K562 (cell line): ENCODE measurements at regions not wholly inside any gene's neighbourhood (a gene's known extent, or its start where the extent isn't known, plus 50 kb on each side); places are given as distances from the start of the nearest gene placed in this dataset.

Source experiments
- ATF1 ChIP-seq, 2 experiments: fragments of 450-650 bp in 1 of 2; IDR thresholded peaks; 2 replicates each; pipeline ENCODE4 v1.6.1; 2016; ENCODE audit warnings: missing compliant biosample characterization in 1 of 2, missing genetic modification characterization in 1 of 2
- C11orf30 ChIP-seq: fragments of 450-650 bp; IDR thresholded peaks from 2 replicates; pipeline ENCODE4 v1.6.1; 2016; ENCODE audit warnings: low read depth, mild to moderate bottlenecking
- CHCHD3 ChIP-seq: fragments of 250-450 bp; sonication (Bioruptor Pico); IDR thresholded peaks from 2 replicates; pipeline ENCODE4 v2.1.2; 2022; ENCODE audit warnings: mild to moderate bottlenecking
- CHD2 ChIP-seq: IDR thresholded peaks from 2 replicates; pipeline ENCODE4 v1.6.1; 2011; ENCODE audit warnings: low read depth, low read length
- EP400 ChIP-seq: fragments of 450-650 bp; IDR thresholded peaks from 2 replicates; pipeline ENCODE4 v1.6.1; 2017; ENCODE audit warnings: antibody characterized with exemption, mild to moderate bottlenecking, moderate library complexity
- EWSR1 ChIP-seq: fragments of 450-650 bp; IDR thresholded peaks from 2 replicates; pipeline ENCODE4 v1.6.1; 2018; ENCODE audit warnings: borderline replicate concordance, mild to moderate bottlenecking, low read depth, moderate library complexity; ENCODE audit not compliant: partially characterized antibody
- FOXA3 ChIP-seq, 2 experiments: fragments of 450-650 bp in 1 of 2; sonication (generic) in 1 of 2; formaldehyde crosslinking; IDR thresholded peaks in 1 of 2; conservative IDR thresholded peaks in 1 of 2; 2 replicates each; pipeline versions ENCODE4 v1.4.0 to v1.8.0; 2020 to 2022; ENCODE audit warnings: mild to moderate bottlenecking in 2 of 2, missing genetic modification reagents in 1 of 2
- FOXK2 ChIP-seq, 2 experiments: fragments of 450-650 bp; IDR thresholded peaks in 1 of 2; conservative IDR thresholded peaks in 1 of 2; 2 replicates each; pipeline ENCODE4 v1.6.1; 2016; ENCODE audit warnings: low read depth in 2 of 2, mild to moderate bottlenecking in 1 of 2
- GATAD2B ChIP-seq: fragments of 450-650 bp; IDR thresholded peaks from 2 replicates; pipeline ENCODE4 v1.6.1; 2017; ENCODE audit warnings: mild to moderate bottlenecking, borderline replicate concordance
- HDAC1 ChIP-seq, 2 experiments: fragments of 450-650 bp; IDR thresholded peaks; 2 replicates each; pipeline ENCODE4 v1.6.1; 2016 to 2017; ENCODE audit warnings: inconsistent platforms in 1 of 2, mild to moderate bottlenecking in 1 of 2, moderate library complexity in 1 of 2
- HNRNPL ChIP-seq: fragments of 200-400 bp; formaldehyde crosslinking; IDR thresholded peaks from 2 replicates; pipeline ENCODE4 v1.6.1; 2017; ENCODE audit warnings: low read depth, mild to moderate bottlenecking, low read length
- KAT8 ChIP-seq: fragments of 450-650 bp; IDR thresholded peaks from 2 replicates; pipeline ENCODE4 v1.6.1; 2016; ENCODE audit warnings: low read depth, mild to moderate bottlenecking
- NFE2 ChIP-seq: IDR thresholded peaks from 2 replicates; pipeline ENCODE4 v1.6.1; 2014; ENCODE audit warnings: antibody characterized with exemption, low read depth
- NFIX ChIP-seq: fragments of 250-450 bp; sonication (Bioruptor Pico); IDR thresholded peaks from 2 replicates; pipeline ENCODE4 v1.4.0; 2020; ENCODE audit warnings: low read depth, mild to moderate bottlenecking, moderate library complexity
- NR3C1 ChIP-seq: sonication (generic); formaldehyde crosslinking; IDR thresholded peaks from 2 replicates; pipeline ENCODE4 v1.8.1; 2022; ENCODE audit warnings: missing genetic modification reagents
- SNRNP70 ChIP-seq: fragments of 200-400 bp; formaldehyde crosslinking; optimal IDR thresholded peaks from 2 replicates; pipeline ENCODE3; 2017; ENCODE audit warnings: low read depth, low read length
- SPI1 ChIP-seq: IDR thresholded peaks from 2 replicates; pipeline ENCODE4 v1.6.1; 2011; ENCODE audit warnings: low read depth, low read length, control low read depth, borderline replicate concordance
- SRSF3 ChIP-seq: fragments of 200-400 bp; formaldehyde crosslinking; IDR thresholded peaks from 2 replicates; pipeline ENCODE4 v1.6.1; 2016; ENCODE audit warnings: mild to moderate bottlenecking, low read length, moderate library complexity; ENCODE audit not compliant: insufficient read depth
- TGIF2 ChIP-seq: sonication (generic); formaldehyde crosslinking; IDR thresholded peaks from 2 replicates; pipeline ENCODE4 v1.8.1; 2022; ENCODE audit warnings: mild to moderate bottlenecking, missing genetic modification reagents, moderate library complexity
- ZNF124 ChIP-seq: sonication (generic); formaldehyde crosslinking; IDR thresholded peaks from 2 replicates; pipeline ENCODE4 v1.8.1; 2022; ENCODE audit warnings: missing genetic modification reagents
- ZNF197 ChIP-seq: fragments of 200-800 bp; sonication (Bioruptor generic); IDR thresholded peaks from 2 replicates; pipeline ENCODE4 v1.6.1; 2016; ENCODE audit warnings: low read depth, missing genetic modification characterization, missing compliant biosample characterization
- ZNF445 ChIP-seq: fragments of 250-450 bp; sonication (Bioruptor Pico); IDR thresholded peaks from 2 replicates; pipeline ENCODE4 v1.4.0; 2020; ENCODE audit warnings: low read depth, mild to moderate bottlenecking, moderate library complexity
- TF ChIP-seq, protein P1 (sequence below): fragments of 150-350 bp; conservative IDR thresholded peaks from 2 replicates; pipeline ENCODE4 v1.6.1; 2014; ENCODE audit warnings: low read length
- TF ChIP-seq, protein P2 (sequence below): IDR thresholded peaks from 2 replicates; pipeline ENCODE4 v1.6.1; 2011; ENCODE audit not compliant: insufficient read length; ENCODE audit errors: extremely low read depth

DNA sequence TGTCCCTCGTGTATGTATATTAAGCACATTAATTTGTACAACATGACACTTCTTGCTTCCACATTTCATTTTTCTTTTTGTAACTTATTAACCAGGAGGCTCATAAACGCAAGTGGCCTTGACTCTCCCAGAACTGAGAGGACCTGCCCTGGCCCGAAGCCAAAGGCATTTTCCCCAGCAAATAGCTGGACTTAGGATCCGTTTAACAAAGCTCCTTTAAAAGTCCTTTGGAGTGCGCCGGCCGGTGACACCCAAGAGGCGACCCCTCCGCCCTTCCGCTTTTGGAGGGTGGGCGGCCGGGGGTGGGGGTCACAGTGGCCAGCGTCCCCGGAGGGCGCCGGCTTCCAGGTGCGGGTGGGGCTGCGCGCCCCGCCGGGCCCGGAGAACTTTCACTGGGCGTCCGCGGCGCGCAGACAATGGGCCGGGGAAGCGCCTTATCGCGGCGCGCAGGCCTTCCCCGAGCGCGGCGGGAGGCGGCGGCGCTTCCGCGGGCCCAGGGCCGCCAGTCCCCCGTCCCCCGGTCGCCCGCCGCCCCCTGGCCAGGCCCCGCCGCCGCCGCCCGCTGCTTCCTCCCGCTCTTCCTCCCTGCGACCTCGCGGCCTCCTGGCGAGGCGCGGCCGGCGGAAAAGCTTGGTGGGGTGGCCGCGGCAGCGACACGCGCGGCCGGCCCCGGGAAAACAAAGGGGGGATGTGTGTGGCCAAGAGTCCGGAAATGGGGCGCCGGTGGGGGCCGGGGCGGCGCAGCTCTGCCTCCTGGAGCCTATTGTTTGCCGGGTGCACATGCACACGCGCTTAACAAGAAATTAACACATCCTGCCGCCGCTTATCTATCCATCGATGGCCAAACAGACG lies 613.4 kb downstream of the MCTP2 start (continued):
- no peak for TF ChIP-seq FOXA3 (CRISPR knock-in tag; conservative IDR thresholded peaks at IDR 0.05 in 1 of 2, IDR thresholded peaks at IDR 0.05 in 1 of 2)
- no peak for TF ChIP-seq TGIF2 (CRISPR knock-in tag)
- TF ChIP-seq FOXK2 (conservative IDR thresholded peaks at IDR 0.05 in 1 of 2, IDR thresholded peaks at IDR 0.05 in 1 of 2; ENCODE audit: low read depth in 2 of 2) = no peak; a peak in 2 of 4 replicates
- TF ChIP-seq SNRNP70 = no peak
- TF ChIP-seq SPI1 = peak; percentile 63; the same call in 1 of the 2 replicates
- TF ChIP-seq C11orf30 = no peak
- 0 out of 2 replicates have a peak, but pooled peaks have one; percentile 36 for TF ChIP-seq HNRNPL
- TF ChIP-seq, protein P1, sequence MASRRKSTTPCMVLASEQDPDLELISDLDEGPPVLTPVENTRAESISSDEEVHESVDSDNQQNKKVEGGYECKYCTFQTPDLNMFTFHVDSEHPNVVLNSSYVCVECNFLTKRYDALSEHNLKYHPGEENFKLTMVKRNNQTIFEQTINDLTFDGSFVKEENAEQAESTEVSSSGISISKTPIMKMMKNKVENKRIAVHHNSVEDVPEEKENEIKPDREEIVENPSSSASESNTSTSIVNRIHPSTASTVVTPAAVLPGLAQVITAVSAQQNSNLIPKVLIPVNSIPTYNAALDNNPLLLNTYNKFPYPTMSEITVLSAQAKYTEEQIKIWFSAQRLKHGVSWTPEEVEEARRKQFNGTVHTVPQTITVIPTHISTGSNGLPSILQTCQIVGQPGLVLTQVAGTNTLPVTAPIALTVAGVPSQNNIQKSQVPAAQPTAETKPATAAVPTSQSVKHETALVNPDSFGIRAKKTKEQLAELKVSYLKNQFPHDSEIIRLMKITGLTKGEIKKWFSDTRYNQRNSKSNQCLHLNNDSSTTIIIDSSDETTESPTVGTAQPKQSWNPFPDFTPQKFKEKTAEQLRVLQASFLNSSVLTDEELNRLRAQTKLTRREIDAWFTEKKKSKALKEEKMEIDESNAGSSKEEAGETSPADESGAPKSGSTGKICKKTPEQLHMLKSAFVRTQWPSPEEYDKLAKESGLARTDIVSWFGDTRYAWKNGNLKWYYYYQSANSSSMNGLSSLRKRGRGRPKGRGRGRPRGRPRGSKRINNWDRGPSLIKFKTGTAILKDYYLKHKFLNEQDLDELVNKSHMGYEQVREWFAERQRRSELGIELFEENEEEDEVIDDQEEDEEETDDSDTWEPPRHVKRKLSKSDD = no peak
- TF ChIP-seq EP400 = peak; percentile 81
- no peak for TF ChIP-seq KAT8
- no peak; the same call in 1 of the 2 replicates for TF ChIP-seq NR3C1 (CRISPR knock-in tag)
- no peak for TF ChIP-seq ZNF445 (CRISPR knock-in tag)
- TF ChIP-seq EWSR1 = no peak
- no peak for TF ChIP-seq SRSF3
- no peak for TF ChIP-seq ZNF124 (CRISPR knock-in tag)
- TF ChIP-seq HDAC1 (IDR thresholded peaks at IDR 0.05) = peak in 1 of 2 experiments; percentile 36; a peak in 1 of 4 replicates
- TF ChIP-seq GATAD2B = peak; percentile 73
- TF ChIP-seq, protein P2, sequence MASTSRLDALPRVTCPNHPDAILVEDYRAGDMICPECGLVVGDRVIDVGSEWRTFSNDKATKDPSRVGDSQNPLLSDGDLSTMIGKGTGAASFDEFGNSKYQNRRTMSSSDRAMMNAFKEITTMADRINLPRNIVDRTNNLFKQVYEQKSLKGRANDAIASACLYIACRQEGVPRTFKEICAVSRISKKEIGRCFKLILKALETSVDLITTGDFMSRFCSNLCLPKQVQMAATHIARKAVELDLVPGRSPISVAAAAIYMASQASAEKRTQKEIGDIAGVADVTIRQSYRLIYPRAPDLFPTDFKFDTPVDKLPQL = no peak
- no peak; the same call in 1 of the 2 replicates for TF ChIP-seq ZNF197 (CRISPR knock-in tag)
- TF ChIP-seq CHD2 = no peak
- TF ChIP-seq CHCHD3 = 0 out of 2 replicates have a peak, but pooled peaks have one; percentile 48
- no peak for TF ChIP-seq NFE2
- no peak for TF ChIP-seq ATF1 (CRISPR knock-in tag; IDR thresholded peaks at IDR 0.05)
- TF ChIP-seq ATF1 (tag; IDR thresholded peaks at IDR 0.05) = peak; percentile 60; the same call in 1 of the 2 replicates
- peak; percentile 51; the same call in 1 of the 2 replicates for TF ChIP-seq NFIX
